Type B pancreatic cell (in vitro differentiated cells): ENCODE measurements at regions not wholly inside any gene's neighbourhood (a gene's known extent, or its start where the extent isn't known, plus 50 kb on each side); places are given as distances from the start of the nearest gene placed in this dataset.
"Not testable (repeated sequence)": the region's sequence is repeated elsewhere in the genome, so short reads cannot be mapped to it uniquely, and the experiment has no call there.

ENCODE experiments used
- DNase-seq: peaks from one replicate; pipeline ENCODE4 v3.0.0; 2021; ENCODE audit warnings: mixed read lengths; ENCODE audit not compliant: unreplicated experiment; ENCODE audit errors: extremely low spot score
- H3K27ac Mint-ChIP-seq: 2 replicates; pipeline ENCODE4 v1.8.0; 2021; ENCODE audit warnings: mild to moderate bottlenecking, mixed read lengths
- H3K27me3 Mint-ChIP-seq: 2 replicates; pipeline ENCODE4 v1.8.0; 2021; ENCODE audit warnings: mixed read lengths
- H3K36me3 Mint-ChIP-seq: 2 replicates; pipeline ENCODE4 v1.8.0; 2021; ENCODE audit warnings: mixed read lengths
- H3K4me1 Mint-ChIP-seq: one replicate; pipeline ENCODE4 v1.8.0; 2021; ENCODE audit warnings: mixed read lengths; ENCODE audit not compliant: unreplicated experiment
- H3K4me3 Mint-ChIP-seq: 2 replicates; pipeline ENCODE4 v1.8.0; 2021; ENCODE audit warnings: mild to moderate bottlenecking, mixed read lengths
- H3K9me3 Mint-ChIP-seq: 2 replicates; pipeline ENCODE4 v1.8.0; 2021; ENCODE audit warnings: mixed read lengths
- TF ChIP-seq, protein P1 (sequence below): fragments of 200-600 bp; sonication (generic); conservative IDR thresholded peaks from 2 replicates; pipeline ENCODE4 v1.5.0; 2021; ENCODE audit warnings: antibody characterized with exemption, mild to moderate bottlenecking

DNA sequence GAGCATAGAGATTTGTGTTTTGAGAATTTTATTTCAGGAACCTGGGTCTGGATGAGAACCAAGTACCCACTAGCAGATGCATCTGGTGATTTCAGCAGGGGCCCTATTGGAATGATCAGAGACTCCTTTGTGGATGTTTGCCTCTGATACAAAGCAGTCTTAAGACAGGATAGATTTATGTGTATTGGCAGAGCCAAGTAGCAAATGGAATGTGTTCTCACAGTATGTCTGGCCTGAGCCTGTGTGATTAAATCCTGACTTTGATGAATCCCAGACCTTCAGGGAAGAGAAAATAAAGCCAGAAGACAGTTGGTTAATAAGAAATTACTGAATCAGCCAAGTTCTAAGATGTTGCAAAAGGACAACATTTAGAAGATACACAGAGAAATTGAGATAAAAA lies 755.5 kb upstream of the SEMA6D start:
- H3K4me1 Mint-ChIP-seq, result no peaks in the 10 kb centered on the region
- H3K9me3 Mint-ChIP-seq, result no peaks in the 10 kb centered on the region
- no peak overlapping the region for H3K27ac Mint-ChIP-seq
- H3K36me3 Mint-ChIP-seq, result no peaks in the 10 kb centered on the region
- no peaks in the 10 kb centered on the region for H3K27me3 Mint-ChIP-seq
- H3K4me3 Mint-ChIP-seq, result no peak overlapping the region
- DNase-seq, result no peak
- TF ChIP-seq, protein P1, sequence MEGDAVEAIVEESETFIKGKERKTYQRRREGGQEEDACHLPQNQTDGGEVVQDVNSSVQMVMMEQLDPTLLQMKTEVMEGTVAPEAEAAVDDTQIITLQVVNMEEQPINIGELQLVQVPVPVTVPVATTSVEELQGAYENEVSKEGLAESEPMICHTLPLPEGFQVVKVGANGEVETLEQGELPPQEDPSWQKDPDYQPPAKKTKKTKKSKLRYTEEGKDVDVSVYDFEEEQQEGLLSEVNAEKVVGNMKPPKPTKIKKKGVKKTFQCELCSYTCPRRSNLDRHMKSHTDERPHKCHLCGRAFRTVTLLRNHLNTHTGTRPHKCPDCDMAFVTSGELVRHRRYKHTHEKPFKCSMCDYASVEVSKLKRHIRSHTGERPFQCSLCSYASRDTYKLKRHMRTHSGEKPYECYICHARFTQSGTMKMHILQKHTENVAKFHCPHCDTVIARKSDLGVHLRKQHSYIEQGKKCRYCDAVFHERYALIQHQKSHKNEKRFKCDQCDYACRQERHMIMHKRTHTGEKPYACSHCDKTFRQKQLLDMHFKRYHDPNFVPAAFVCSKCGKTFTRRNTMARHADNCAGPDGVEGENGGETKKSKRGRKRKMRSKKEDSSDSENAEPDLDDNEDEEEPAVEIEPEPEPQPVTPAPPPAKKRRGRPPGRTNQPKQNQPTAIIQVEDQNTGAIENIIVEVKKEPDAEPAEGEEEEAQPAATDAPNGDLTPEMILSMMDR, result no peak

DNA sequence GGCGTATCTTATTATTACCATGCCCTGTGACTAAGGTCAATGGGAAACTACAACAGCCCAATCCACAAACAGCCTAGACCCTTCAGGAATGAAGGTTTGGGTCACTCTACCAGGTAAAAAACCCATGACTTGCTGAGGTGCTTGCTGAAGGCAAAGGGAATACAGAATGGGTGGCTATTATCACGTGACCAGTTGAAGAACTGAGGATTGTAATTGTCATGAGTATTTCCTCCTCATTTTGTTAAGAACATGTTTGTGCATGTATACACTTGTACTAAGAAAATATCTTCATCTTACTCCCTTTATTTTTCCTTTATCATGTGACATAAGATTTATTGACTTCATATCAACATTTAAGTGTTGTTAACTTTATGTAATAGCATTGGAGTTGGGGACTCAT lies 729.2 kb upstream of the SEMA6D start:
- H3K27me3 Mint-ChIP-seq, H3K9me3 Mint-ChIP-seq, H3K4me1 Mint-ChIP-seq, H3K27ac Mint-ChIP-seq, DNase-seq, H3K4me3 Mint-ChIP-seq, H3K36me3 Mint-ChIP-seq: not testable (repeated sequence)

DNA sequence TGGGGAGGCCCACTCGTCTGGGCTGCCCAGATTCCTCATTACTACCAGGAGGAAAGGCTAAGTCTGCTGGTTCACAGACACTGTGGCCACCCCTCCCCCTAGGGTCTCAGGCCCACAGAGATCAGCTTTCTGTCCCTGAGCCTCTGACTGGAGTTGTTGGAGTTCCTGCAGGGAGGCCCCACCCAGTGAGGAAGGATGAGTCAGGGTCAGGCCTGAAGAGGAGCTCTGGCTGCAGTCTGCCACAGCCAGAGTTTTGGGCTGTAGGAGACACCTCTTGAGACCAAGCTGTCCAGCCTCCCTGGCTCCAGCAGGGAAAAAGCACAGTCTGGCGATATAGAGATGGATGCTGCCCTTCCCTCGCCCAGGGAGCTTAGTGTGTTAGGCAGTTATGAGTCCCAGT lies 720.9 kb upstream of the SEMA6D start:
- DNase-seq, result no peak
- Mint-ChIP-seq H3K27me3 (no peaks in the 10 kb centered on the region), H3K4me1 (no peaks in the 10 kb centered on the region), H3K9me3 (peaks cover 9% of the 10 kb centered on the region), H3K36me3 (no peaks in the 10 kb centered on the region), H3K27ac (no peak overlapping the region), H3K4me3 (no peak overlapping the region)
- TF ChIP-seq, protein P1, result no peak

DNA sequence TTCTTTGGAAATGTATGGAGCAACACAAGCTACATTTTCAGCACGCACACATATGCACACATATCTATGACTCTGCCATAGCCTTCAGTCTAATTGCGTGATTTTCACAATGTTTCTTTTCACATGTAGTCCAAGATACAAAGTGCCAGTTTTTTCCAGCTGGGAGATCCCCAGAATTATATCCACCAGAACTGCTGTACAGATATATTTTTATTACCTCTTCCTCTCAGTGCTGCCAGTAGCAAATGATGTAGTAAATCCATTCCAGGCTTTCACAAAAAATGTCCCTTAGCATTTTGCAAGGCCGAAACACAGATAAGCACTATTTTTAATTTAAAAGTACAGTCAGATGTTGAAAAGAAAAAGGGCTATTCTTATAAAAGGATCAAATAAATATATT lies 719.8 kb upstream of the SEMA6D start:
- no peak overlapping the region for H3K4me3 Mint-ChIP-seq
- no peaks in the 10 kb centered on the region for H3K4me1 Mint-ChIP-seq
- peaks cover 9% of the 10 kb centered on the region for H3K9me3 Mint-ChIP-seq

DNA sequence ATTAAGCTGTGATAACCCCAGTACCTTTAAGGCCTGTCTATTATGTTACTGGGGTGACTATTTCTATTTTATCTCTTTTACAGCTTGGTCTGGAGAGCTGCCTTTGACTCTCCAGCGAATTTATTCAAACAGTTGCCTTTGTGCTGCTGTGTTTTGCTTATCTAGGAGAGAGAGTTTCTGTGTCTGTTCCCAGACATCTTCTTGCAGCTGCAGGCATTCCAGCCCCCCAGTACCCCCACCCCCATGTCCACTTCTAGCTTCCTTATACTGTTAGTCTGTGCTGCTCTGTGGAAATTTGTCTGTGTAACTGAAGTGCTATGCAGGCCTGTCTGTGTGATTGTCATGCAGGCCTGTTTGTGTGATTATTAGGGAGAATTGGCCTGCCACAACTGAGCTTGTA lies 713.7 kb upstream of the SEMA6D start:
- Mint-ChIP-seq H3K27ac (no peak overlapping the region), H3K27me3 (no peaks in the 10 kb centered on the region), H3K36me3 (no peaks in the 10 kb centered on the region), H3K9me3 (no peaks in the 10 kb centered on the region), H3K4me1 (no peaks in the 10 kb centered on the region), H3K4me3 (no peak overlapping the region)
- DNase-seq, result no peak
- TF ChIP-seq, protein P1, result no peak

More for the DNA sequence above, 719.8 kb upstream of the SEMA6D start:
- no peaks in the 10 kb centered on the region for H3K36me3 Mint-ChIP-seq
- no peak for DNase-seq
- no peak overlapping the region for H3K27ac Mint-ChIP-seq
- H3K27me3 Mint-ChIP-seq, result no peaks in the 10 kb centered on the region
- TF ChIP-seq, protein P1, result no peak

DNA sequence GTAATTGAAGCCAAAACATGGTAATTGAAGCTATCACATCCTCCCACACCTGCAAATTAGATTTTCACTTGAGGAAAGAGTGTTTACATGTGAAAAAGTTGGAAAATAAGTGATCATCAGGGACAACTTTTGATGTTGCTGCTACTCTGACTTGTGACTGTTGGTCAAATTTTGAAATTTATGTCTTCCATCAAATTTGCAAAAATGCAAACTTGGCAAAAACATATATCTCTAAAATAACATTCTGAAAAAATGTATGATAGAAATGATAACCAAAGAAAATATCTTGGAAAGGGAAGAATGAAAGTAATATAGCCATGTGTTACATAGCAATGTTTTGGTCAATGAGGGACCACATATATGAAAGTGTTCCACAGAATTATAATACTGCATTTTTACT lies 703.9 kb upstream of the SEMA6D start:
- H3K27ac Mint-ChIP-seq, result no peak overlapping the region
- H3K36me3 Mint-ChIP-seq, result no peaks in the 10 kb centered on the region
- no peak overlapping the region for H3K4me3 Mint-ChIP-seq
- DNase-seq, result no peak
- no peaks in the 10 kb centered on the region for H3K27me3 Mint-ChIP-seq
- TF ChIP-seq, protein P1, result no peak
- H3K4me1 Mint-ChIP-seq, result no peaks in the 10 kb centered on the region
- no peaks in the 10 kb centered on the region for H3K9me3 Mint-ChIP-seq
